NCI-H524 treated with DMSO at 0.1 percent for 48 hours (cell line): ENCODE measurements at regions not wholly inside any gene's neighbourhood (a gene's known extent, or its start where the extent isn't known, plus 50 kb on each side); places are given as distances from the start of the nearest gene placed in this dataset.
A peak's percentile ranks its signal among the peaks of the same experiment; 100 is the strongest.

ENCODE experiments used
- DNase-seq: peaks from one replicate; lab custom pipeline; 2025; lab: John Stamatoyannopoulos, UW

DNA sequence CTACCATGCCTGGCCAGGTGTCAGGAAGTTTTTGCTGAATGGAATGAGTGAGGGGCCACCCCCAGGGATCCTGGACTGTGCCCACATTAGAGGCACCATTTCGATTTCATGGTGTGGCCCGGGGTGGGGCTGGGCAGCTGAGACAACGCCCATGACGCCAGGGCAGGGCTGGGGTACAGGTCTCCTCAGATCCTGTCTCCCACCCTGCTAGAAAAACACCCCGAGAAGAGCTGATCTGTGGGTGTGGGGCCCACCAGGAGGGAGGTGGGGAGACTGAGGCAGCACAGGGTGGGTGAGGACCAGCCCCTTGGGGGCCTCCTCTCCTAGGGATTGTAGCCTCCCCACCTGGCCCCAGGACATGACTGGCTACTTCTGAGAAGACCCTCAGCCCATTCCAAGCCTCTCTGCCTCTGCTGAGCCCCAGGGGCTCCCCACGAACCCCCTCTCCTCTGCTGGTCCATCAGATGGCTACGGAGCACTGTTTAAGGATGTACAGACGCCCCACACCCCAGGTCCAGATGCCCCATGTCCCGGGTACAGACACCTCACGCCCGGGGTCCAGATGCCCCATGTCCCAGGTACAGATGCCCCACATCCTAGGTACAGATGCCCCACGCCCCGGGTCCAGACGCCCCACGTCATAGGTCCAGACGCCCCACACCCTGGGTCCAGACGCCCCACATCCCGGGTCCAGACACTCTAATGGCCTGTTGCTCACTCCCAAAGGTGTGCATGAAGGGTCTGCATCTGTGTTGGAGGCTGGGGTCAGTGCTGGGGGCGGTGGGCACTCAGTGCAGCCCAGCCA, 99.4 kb downstream of the MICALL2 start:
- no peak for DNase-seq

DNA sequence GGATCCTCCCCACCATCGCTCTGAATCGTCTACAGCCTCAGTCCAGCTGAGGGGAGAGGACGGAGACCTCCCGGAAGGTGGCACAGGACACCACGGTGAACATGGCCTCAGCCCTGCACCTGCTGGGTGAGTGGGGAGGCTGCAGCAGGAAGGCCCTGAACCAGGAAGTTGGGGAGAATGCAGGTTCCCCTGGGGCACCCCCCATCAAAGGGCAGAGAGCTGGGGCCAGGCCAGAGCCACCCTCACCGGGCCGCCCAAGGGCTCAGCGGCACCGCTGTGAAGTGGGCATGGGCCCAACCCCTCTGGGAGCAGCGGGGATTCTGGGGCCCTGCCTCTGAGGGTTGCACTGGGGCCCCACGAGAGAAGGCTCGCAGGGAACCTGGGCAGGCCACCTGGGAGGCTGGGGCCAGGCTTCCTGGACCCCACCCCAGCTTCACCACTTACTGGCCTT, 98.7 kb downstream of the MICALL2 start:
- no peak for DNase-seq

DNA sequence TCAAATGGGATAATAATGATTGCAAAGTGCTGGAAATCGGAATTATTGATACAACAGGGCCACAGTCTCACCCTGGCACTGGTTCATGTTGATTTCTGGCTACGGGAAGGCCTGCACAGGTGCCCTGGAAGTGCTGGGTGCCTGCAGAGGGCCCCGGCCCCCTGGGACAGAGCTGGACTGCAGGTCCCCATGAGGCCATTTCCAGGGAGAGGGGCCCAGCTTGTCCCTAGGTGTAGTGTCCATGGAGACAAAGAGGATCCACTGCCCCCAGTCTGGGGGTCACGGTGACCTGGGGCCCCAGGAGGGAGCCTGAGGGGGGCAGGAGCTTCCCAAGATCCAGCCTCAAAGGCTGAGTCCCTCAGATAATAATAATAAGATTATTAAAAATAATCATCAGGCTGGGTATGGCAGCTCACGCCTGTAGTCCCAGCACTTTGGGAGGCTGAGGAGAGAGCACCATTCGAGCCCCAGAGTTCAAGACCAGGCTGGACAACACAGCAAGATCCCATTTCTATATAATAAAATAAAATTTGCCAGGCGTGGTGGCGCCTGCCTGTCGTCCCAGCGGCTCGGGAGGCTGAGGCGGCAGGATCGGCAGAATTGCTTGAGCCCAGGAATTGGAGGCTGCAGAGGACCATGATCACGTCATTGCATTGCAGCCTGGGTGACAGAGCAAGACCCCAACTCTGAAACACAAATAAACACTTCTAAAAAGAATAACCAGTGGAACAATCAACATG, 98.1 kb downstream of the MICALL2 start:
- no peak for DNase-seq

DNA sequence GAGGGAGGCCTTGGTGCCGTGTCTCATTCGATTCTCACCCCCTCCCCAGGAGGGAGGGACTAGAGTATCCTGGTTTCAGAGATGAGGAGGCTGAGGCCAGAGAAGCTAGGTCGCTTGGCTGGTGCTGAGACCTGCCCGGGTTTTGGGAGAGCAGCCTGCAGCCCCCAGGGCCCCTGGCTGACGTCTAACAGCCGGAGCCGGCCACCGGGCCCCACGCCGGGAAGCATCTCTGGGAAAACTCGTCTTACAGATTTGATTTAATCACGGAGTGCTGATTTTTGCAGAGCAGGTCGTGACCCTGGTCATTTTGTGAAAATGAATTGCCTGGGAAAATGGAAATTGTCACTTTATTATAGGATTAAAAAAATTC, 97.5 kb downstream of the MICALL2 start:
- no peak for DNase-seq

DNA sequence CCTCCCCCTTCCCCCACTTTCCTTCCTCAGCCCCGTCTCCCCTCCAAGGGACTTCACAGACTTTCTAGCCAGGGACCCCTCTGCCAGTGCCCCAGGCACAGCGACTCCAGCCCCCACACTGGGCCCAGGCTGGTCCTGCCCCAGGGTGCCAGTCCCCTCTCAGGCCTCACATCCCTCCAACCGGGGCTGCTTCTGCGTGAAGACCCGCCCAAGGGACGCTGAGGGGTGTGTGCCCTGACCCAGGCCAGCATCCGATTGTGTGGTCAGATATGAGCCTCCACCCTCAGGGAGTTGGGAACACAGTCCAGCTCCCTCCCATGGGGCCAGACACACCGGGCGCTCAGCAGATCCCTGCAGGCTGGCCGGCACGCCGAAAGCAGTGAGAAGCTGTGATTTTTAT, 97.0 kb downstream of the MICALL2 start:
- no peak for DNase-seq

DNA sequence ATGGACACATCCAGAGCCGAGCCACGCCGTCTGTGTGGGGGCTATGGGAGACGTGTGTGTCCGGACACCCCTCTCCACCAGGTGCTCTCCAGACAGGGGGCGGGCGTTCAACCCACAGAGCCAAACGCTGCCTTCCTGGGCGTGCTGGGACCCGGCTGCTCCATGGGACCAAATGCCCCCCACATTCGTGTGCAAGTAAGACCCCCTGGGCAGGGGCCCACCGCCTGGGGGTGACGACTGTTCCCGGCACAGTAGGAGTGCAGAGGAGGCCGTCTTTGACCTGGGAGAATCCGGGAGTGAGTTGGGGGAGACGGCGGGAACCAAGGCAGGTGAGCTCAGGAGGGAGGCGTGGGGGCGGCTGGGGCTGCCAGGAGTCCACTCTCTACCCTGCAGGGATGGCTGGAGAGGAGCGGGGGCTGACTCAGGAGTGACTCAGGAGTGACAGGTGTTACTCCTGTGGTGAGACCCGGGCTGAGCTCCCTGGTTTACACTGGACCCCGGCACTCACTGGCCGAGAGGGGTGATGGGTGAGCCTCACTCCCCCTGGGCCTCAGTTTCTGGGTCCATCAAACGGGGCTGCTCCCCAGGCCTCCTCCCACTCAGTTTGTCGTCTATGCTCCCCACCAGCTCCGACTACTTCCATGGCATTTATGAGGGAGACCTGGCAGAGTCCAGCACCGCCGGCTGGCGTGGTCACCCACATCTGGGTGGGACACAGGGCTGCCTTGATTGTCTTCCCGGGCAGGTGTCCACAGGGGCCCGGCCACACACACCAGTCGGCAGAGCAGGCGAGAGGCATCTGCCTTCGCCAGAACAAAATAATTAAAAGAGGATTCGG, 95.0 kb downstream of the MICALL2 start:
- DNase-seq: no peak

DNA sequence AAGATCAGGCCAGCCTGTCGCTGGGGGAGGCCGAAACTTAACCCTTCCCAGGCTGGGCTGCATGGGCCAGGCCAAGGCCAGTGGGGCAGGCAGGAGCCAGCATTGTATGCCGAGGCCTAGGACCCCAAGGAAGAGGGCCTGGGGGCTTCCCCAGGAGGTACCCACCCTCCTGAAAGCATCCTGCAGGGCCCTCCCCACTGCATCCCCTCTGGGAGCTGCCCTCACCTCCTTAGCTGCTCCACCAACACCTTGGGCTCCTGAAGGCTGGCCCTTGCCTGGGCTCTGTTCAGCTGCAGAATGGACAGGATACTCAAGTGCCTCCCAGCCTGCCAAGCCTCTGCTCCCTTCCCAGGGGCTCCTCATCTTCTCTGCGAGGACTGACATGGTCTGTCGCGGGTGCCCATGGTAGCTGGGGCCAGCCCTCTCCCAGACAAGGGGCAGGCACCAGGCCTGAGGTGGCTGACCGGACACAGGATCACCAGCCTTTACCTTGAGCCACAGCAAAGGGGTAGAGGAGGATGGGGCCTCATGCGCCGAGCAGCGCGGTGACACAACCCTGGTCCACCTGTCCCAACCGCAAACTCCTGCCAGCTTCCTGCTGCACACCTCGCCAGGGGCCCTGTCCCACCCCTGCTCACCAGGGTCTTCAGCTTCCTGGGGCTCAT, 94.2 kb downstream of the MICALL2 start:
- DNase-seq: no peak

DNA sequence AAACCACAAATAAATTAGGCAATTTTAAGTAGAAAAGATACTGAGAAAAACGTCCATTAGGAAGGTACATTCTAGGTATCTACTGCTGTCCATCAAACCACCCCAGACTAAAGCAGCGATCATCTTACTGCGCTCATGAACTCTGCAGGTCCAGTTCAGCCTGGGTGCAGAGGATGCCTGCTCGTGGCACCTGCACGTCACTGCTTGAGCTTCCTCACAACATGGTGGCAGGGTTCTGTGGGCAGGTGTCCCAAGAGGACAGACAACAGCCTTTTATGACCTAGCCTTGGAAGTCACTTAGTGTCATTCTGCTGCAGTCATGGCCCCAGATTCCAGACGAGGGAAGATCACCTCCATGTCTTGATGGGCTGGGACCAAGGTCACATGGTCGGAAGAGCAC, 93.4 kb downstream of the MICALL2 start:
- no peak for DNase-seq

DNA sequence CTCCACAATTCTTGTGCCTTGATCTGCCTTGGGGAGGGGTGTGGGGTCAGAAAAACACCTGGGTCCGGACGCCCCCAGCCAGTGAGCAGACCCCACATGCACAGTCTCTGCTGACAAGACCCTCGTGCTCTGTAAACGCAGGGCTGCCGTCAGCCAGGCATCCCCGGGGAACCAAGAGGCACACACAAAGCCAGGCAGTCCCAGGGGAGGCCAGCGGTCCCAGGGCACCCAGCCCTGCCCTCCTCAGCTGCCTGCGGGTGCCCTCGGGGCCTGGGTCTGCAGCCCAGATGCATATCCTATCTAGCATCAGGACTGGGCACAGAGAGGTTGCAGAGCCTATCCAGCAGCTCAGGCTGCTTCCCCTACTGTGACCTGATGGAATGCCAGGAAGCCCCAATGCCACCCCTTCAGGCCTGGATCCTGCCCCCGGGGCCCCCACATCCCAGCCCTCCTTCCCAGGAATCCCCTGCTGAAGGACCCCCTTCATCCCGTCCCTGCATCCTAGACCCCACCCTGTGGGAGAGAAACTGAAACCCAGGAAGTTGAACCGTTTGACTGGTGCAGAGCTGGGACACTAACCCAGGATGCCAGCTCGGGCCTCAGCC, 92.4 kb downstream of the MICALL2 start:
- no peak for DNase-seq

DNA sequence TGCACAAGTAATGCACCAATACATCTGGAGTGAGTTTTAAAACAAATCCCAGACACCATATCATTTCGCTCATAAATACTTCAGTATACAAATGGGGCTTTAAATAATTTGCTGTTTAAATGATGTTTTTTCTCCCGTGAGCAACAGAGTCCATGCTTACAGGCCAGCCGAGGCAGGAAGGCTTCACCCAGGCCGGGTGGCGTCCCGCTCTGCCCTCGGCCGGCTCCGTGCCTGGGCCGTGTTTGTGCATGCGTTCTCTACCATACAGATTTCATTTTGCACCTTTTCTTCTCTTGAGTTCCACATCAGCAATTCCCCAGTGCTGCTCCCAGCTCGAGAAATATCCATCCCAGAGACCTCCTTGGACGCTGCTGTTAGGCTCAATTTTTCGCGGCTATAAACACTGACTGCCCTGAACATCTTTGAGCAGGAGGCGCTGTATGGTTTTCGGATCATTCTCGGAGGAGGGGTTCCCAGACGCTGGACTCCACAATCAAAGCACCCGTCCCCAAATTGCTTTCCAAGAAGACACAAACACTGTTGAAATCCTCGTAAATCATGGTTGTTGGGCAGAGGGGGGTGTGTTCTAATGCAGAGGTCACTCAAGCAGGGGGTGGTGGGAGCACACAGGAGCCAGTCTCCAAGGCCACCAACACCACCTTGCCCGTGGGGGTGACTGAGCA, 91.6 kb downstream of the MICALL2 start:
- no peak for DNase-seq

DNA sequence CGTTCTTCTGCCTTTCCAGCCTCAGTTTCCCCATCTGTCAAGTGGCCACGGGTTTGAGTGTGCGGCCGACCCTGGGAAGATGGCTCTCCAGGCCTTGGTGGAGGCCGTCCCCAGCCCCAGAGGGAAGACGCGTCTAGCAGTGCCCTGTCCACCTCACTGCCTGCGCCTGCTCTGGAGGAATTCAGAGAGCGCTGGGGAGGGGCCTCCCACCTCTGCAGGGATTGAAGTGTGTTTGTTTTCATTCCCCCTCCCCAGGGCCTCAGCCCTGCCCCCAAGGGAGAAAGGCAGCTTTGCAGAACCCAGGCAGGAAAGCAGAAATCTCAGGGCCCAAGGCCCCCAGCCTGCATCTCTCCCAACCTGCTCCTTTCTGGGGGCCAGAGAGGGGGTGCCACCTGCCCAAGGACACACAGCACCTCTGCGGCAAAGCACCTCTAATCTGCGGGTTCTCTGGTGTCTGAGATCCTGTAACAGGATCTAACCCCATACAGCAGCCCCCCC, 91.0 kb downstream of the MICALL2 start:
- DNase-seq: no peak

DNA sequence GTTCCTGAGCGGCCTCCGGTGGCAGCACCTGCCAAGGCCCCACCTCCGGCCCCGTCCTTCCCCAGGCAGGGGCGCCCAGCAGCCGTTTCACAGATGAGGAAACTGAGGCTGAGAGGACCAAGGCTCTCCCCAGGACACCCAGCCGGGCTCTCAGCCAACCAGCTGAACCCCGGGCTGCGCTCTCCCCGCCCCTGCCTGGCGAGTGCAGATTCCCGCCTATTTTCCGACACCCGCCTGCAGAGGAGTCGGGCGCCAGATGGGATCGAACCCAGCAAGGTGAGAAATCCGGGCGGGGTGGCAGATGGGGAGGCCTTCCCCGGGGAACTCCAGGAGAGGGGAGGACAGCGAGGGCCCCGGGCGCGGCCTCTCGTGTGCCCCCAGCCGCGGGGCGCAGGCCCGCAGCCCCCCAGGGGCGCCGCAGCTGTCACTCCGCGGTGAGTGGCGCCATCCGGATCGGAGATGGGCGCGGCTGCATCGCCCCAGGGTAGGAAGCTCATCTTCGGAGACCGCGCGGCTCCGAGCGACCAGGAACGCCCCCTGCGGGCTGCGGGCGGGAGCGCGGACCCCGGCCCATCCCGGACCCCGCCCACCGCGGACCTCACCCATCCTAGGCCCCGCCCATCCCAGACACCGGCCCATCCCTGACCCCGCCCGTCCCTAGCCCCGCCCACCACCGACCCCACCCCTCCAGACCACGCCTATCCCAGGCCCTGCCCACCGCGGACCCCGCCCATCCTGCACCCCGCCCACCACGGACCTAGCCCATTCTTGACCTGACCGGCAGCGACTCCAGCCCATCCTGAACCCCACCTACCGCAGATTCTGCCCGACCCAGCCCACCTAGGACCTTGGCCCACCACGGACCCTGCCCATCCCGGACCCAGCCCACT, 90.3 kb downstream of the MICALL2 start:
- DNase-seq: peak; percentile 64

DNA sequence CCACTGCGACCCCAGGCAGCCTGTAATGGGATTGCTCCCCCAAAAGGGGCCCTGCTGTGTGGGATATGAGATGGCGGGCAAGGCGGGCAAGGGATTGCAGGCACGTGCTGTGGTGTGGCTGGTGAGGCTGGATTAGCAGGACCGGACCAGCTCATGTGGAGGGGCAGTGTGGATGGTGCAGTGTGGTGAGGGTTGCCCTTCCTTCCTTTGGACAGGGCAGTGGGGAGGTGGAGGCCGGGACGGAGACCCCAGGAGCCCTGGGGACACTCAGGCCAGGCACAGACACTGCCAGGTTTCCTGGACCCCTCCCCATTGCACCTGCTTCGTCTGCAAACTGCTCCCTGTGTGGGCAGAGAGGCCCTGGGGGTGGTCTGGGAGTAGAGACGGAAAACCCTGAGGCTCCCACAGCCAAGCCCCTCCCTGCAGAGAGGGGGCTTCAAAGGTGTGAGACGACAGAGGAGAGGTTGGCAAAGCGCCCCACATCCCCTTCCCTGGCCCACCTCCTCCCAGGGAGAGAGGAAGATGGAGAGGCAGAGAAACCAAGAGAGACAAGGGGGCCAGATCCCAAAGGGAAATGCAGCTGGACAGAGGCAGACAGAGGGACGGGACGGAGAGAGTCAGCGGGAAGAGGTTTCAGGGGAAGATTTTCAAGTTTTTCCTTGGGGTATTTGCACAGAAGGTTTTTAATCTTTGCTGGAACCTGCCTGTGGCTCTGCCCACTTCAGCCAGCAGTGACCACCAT, 89.2 kb downstream of the MICALL2 start:
- DNase-seq: no peak

DNA sequence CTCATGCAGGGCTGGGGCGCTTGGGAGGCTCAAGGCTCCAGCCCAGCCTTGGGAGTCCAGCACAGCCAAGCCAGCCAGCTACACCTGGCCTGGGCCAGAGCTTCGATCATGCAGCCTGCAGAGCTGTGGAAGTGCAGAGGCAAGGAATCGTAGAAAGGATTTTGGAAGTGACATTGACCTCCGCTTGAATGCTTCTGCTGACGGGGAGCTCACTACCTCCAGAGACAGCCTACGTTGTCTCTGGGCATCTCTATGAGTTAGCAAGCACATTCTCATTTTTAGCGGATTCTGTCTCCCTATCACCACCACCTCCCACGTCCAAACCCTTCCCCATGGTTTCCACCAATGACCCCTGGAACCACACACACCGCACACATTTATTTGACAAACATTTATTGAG, 88.5 kb downstream of the MICALL2 start:
- DNase-seq: no peak

DNA sequence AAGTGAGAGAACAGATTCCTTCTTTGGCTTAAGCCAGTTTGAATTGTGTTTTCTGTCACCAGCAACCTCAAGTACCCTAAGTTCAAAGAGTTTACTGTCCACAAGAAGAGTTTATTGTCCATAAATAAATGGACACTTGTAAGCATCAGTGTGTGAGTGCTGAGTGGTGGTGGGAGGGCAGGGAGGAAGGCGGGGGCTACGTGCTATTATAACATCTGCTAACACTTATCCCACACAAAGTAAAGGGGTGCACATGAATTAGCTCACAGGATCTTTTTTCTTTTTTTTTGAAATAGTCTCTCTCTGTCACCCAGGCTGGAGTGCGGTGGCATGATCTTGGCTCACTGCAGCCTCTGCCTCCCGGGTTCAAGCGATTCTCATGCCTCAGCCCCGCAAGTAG, 87.2 kb downstream of the MICALL2 start:
- DNase-seq: no peak

DNA sequence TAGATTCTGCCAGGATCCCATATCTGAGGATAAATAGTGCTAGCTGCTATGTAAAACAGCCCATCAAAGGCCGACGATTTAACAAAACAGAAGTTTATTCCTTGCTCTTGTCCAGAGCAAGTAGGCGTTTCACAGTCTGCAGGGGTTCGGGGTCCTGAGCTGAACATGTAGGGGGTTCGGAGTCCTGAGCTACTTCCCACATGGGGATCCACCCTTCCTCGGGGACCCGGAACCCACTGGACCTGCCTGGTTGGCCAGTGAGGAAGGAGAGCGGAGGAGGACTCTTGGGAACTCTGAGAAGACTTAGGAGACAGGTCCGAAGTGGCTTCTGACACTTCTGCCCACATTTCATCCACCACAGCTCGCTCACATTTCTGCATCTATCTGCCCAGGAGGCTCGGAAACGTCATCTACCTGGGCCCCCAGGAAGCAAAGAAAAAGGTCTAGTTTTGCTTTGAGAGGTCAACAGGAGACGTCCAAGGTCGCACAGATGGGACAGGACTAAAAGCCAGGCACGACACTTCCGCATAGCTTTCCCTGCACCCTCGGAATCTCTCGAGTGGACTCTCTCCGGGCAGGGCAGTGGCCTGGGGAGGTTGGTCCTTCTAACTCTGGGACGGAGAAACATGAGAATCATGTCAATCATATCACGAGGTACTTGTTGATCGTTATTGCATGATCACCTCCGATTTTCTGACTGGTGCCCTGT, 86.4 kb downstream of the MICALL2 start:
- DNase-seq: no peak

DNA sequence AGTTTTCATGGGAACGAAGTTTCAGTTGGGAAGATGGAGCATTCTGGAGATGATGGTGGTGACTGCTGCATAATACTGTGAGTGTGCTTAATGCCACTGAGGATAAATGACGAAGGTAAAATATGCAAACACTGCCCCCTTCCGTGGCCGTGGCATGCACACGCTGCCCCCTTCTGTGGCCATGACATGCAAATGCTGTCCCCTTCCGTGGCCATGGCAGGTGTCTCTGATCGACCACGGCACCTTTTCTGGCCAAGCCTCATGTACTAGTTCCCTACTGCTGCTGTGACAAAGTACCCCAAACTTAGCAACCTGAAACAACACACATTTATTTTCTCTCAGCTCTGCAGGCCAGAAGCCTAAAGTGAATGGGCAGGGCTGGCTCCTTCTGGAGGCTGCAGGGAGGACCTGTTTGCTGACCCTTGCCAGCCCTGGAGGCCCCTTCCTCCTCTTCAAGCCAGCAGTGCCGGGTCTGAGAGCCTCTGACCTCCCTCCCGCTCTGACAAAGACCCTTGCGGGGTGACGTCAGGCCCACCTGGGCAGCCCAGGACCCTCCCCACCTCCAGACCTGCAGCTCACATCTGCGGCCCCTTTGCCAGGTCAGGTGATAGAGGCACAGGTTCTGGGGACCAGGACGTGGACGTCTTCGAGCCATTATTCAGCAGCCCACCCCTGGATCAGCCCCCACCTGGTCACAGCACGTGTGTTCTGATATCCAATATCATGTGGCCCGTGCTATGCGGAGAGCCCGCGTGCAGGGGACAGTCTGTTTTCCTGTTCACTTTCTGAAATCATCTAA, 82.0 kb downstream of the MICALL2 start:
- DNase-seq: no peak
